Mesodermal cell (in vitro differentiated cells): ENCODE measurements at regions not wholly inside any gene's neighbourhood (a gene's known extent, or its start where the extent isn't known, plus 50 kb on each side); places are given as distances from the start of the nearest gene placed in this dataset.

Experiments used
- H3K27ac ChIP-seq: 2 replicates; pipeline ENCODE4 v1.7.0; 2013; ENCODE audit warnings: mild to moderate bottlenecking, low read depth, low read length, moderate library complexity; ENCODE audit not compliant: severe bottlenecking
- H3K36me3 ChIP-seq: 2 replicates; pipeline ENCODE4 v1.7.1; 2013; ENCODE audit warnings: mild to moderate bottlenecking, low read length, moderate library complexity; ENCODE audit not compliant: control insufficient read depth, insufficient read depth
- H3K4me1 ChIP-seq: one replicate; pipeline ENCODE4 v1.7.1; 2013; ENCODE audit warnings: mild to moderate bottlenecking, low read length; ENCODE audit not compliant: insufficient read depth, control insufficient read depth, poor library complexity, severe bottlenecking
- H3K4me3 ChIP-seq: 2 replicates; pipeline ENCODE4 v1.7.0; 2013; ENCODE audit warnings: low read length, control low read depth, mild to moderate bottlenecking; ENCODE audit not compliant: insufficient read depth, poor library complexity, severe bottlenecking; ENCODE audit errors: extremely low read depth
- H3K9me3 ChIP-seq: 2 replicates; pipeline ENCODE4 v1.7.1; 2013; ENCODE audit warnings: mild to moderate bottlenecking, low read length, moderate library complexity; ENCODE audit not compliant: control insufficient read depth
- WGBS, 2 experiments: methylation state at CpG; one replicate each; pipeline ENCODE4 v1.1.5; 2013; ENCODE audit warnings: missing lambda C conversion rate in 2 of 2; ENCODE audit not compliant: insufficient coverage in 2 of 2; 5-methylcytosine and 5-hydroxymethylcytosine counted together

DNA sequence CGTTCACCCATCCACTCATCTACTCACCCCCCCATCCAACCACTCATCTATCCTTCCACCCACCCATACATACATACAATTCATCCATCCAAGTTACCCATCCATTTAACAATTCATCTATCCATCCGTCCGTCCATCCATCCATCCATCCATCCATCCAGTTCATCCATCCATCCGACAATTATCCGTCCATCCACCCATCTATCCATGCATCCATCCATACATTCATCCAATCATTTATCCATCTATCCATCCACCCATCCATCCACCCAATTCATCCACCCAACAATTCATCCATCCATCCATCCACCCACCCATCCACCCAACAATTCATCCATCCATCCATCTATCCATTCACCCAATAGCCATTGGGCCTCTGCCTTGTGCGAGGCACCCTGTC lies 173.2 kb upstream of the MVB12B start:
- H3K27ac ChIP-seq, result no peak overlapping the region
- H3K4me3 ChIP-seq, result no peak overlapping the region
- WGBS, 2 experiments, result 58 to 64% methylated on average over 5 to 6 of the region's 6 CpGs
- no peaks in the 10 kb centered on the region for H3K4me1 ChIP-seq
- no peaks in the 10 kb centered on the region for H3K9me3 ChIP-seq
- H3K36me3 ChIP-seq, result no peaks in the 10 kb centered on the region

DNA sequence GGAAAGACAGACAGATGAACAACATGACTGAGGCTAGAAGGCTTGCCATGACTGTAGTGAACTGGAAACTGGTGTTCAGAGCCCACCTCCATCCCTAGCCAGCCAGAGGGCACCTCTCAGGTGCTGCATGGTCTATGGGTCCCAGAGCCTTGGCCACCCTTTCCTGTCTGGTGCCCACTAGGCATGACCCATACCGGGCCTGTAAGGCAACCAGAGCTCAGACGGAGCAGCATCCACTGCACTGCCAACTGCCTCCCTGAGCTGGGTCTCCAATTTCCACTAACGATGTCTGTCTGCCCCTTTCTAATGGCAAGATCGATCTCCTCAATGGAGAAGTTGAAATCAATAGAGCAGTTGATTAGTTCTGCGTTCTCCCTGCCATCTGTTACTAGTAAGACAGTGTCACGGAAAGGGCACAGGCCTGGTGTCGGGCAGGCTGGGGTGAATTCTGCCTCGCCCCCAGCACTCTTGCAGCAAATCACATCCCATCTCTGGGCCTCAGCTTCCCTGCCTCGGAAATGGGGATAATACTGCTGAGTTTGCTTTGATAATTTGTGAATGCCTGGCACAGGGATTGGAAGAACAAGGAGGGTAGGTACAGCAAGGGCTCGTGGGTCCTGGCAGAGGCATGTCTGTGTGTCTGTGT lies 172.3 kb upstream of the MVB12B start:
- Histone ChIP-seq H3K27ac (no peak overlapping the region), H3K9me3 (no peaks in the 10 kb centered on the region), H3K4me1 (no peaks in the 10 kb centered on the region), H3K4me3 (no peak overlapping the region), H3K36me3 (no peaks in the 10 kb centered on the region)
- 83 to 95% methylated on average over 6 to 8 of the region's 10 CpGs for WGBS, 2 experiments

DNA sequence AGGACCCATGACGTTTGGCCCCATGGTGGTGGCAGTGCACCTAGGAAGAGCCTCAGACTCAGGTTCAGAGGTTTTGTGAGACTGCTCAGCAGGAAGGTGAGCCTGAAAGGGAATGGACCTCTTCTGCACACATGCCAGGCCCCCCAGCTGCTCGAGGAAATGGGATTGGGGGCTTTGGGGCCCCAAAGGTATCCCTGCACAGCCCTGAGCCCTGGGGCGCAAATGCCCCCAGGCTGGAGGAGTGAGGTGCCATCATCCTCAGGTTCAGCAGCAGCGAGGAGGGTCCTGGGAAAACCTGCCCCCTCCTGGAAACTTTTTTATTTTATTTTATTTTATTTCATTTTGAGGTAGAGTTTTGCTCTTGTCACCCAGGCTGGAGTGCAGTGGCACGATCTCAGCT lies 171.8 kb upstream of the MVB12B start:
- no peaks in the 10 kb centered on the region for H3K4me1 ChIP-seq
- no peak overlapping the region for H3K4me3 ChIP-seq
- 73 to 83% methylated on average over 2 of the region's 5 CpGs for WGBS, 2 experiments
- H3K27ac ChIP-seq, result no peak overlapping the region
- H3K9me3 ChIP-seq, result no peaks in the 10 kb centered on the region
- H3K36me3 ChIP-seq, result no peaks in the 10 kb centered on the region

DNA sequence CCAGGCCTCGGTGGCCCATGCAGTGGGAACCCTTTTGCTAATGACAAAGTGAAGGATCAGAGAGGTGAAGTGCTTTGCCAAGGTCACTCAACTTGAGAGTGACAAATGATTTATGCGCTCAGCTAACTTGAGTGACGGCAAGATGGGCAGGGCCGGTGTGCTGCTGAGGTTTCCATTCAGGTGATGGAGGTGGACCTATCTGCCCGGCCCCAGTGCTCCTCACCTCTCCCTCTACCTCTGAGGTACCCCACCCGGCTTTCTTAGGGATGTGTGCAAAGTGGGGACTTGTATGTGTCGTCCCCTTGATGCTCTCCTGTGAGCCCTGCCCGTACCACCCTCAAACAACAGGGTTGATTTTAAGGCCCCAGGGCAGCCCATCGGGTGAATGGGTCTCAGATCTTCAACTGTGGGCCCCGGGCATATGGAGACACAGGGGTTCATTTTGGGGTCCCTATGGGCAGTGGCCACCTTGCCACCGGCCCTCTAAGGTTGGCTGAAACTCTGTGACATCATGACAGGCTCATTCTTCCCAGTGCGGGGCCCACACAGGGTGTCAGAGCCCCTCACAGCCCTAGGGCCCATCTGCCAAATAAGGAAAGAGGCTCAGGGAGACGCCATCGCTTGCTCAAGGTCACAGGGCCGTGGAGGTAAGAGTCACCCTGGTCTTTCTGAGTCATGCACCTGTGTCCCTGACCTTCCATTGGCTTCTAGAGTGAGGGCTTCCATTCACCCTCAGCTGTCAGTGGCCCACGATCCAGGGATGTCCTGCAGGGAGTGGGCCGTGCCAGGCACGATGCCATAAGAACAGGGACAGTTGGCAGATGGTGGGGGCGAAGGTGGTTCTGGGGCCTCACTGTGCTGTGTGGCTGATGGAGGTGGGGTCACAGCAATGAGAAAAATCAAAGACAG lies 170.6 kb upstream of the MVB12B start:
- H3K4me1 ChIP-seq, result no peaks in the 10 kb centered on the region
- H3K4me3 ChIP-seq, result no peak overlapping the region
- H3K9me3 ChIP-seq, result no peaks in the 10 kb centered on the region
- no peak overlapping the region for H3K27ac ChIP-seq
- WGBS, 2 experiments, result 92 to 96% methylated on average over 13 to 18 of the region's 19 CpGs
- no peaks in the 10 kb centered on the region for H3K36me3 ChIP-seq

DNA sequence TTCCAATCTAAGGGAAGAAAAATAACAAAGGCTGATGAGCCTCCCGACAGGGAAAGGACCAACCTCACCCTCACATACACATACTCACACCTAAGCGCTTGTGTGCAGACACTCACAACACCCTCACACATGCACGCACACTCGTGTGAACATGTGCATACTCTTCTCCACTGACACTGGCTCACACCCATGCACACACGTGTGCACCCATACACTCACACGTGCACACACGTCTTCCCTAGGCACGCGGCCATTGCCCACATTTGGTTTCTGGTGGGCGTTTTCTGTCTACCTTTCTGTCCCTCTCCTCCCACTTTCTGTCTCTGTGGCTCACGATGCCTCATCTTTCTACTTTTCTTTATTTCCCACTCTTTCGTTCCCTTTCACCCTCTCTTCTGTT lies 169.7 kb upstream of the MVB12B start:
- 90 to 94% methylated on average over 9 to 12 of the region's 12 CpGs for WGBS, 2 experiments
- H3K9me3 ChIP-seq, result no peaks in the 10 kb centered on the region
- no peak overlapping the region for H3K27ac ChIP-seq
- no peaks in the 10 kb centered on the region for H3K4me1 ChIP-seq
- no peaks in the 10 kb centered on the region for H3K36me3 ChIP-seq
- no peak overlapping the region for H3K4me3 ChIP-seq

DNA sequence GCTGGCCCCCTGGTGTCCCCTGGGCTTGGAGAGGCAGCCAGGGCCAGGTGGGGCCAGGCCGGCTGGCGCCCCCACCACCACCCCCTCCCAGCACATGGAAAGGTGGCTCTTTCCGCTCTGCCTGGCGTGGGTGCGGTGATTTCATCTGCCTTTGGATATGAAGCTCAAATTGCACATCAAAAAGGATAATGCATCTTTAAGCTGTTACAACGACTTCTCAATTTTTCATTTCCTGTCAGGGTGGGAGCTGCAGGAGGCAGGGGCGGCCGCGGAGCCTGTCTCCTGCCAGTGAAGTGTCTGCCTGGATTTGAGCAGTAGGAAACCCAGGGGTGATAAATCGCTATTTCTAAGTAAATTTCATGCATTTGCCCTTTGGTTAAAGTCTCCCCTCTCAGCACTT lies 169.2 kb upstream of the MVB12B start:
- Histone ChIP-seq H3K4me1 (no peaks in the 10 kb centered on the region), H3K9me3 (no peaks in the 10 kb centered on the region), H3K27ac (no peak overlapping the region), H3K4me3 (no peak overlapping the region), H3K36me3 (no peaks in the 10 kb centered on the region)
- WGBS, 2 experiments, result 71 to 82% methylated on average over 2 to 6 of the region's 10 CpGs

DNA sequence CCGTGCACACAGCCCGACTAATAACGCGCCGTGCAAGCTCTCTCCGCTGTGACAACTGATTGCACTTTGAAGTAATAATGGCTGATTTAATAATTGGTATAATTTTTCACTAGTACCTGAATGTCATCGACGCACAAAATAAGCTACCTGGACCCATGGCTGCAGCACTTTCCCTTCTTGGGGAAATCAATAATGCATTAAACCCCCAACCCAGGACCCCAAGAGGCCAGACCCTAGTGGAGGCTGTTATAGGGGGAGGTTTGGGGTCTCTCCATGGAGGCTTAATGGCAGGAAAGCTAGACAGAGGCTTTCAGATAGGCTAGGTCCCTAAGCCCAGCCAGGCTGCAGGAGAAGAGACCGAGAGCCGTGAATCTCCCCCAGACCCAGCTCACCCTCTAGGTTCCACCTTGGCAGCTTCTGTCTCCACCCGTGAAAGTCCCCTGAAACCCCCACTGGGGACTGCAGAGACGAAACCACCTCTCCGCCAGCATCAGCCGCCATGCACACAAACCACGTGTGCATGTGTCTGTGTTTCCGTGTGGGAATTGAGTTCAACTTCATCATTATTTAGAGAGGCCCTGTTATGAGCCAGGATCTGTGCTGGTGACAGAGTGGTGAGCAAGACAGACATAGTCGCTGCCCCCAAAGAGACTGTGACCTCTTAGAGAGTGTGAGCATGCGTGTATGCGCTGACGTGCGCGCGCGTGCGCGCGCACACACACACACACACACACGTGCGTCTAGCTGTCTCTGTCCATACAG lies 168.6 kb upstream of the MVB12B start:
- WGBS, 2 experiments, result 74 to 78% methylated on average over 11 to 12 of the region's 29 CpGs
- Histone ChIP-seq H3K27ac (no peak overlapping the region), H3K36me3 (no peaks in the 10 kb centered on the region), H3K9me3 (no peaks in the 10 kb centered on the region), H3K4me1 (no peaks in the 10 kb centered on the region), H3K4me3 (no peak overlapping the region)

DNA sequence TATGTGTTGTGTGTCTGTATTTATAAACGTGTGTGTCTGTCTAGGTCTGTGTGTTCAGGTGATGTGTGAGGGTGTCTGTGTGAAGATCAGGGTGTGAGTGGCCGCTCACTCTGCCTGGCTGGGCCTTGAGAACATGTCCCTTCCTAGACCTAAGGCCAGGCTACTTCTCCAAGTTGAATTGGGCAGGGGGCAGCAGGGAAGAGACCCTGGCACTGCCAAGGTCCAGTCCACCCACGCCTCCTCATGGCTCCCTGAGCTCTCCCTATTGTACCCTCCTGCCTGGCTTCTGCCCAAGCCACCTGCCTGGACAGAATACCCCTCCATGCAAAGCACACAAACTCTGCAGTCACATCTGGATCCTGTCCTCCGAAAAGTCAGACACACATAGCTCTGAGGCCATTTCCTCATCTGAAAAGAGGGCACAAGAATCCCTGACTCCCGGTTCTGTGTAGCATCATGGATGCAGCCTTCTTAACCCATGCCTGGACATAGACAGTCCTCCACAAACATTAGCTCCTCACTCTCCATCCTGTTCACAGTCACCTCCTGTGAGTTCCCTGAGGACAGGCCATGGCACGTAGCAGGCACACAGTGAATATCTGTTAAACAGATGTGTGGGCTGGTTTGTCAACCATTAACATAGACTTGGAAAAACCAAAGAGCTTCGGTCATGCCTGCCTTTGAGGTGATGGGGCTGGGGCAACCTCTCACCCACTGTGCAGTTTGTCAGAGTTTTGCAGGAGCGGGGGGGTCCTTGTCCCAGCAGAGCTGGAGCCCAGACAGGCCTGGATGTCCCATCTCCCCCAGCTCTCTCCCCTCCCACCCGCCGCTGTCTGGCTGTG lies 167.8 kb upstream of the MVB12B start:
- Histone ChIP-seq H3K4me1 (no peaks in the 10 kb centered on the region), H3K4me3 (no peak overlapping the region), H3K36me3 (no peaks in the 10 kb centered on the region), H3K9me3 (no peaks in the 10 kb centered on the region), H3K27ac (no peak overlapping the region)
- 76 to 79% methylated on average over 9 of the region's 10 CpGs for WGBS, 2 experiments

DNA sequence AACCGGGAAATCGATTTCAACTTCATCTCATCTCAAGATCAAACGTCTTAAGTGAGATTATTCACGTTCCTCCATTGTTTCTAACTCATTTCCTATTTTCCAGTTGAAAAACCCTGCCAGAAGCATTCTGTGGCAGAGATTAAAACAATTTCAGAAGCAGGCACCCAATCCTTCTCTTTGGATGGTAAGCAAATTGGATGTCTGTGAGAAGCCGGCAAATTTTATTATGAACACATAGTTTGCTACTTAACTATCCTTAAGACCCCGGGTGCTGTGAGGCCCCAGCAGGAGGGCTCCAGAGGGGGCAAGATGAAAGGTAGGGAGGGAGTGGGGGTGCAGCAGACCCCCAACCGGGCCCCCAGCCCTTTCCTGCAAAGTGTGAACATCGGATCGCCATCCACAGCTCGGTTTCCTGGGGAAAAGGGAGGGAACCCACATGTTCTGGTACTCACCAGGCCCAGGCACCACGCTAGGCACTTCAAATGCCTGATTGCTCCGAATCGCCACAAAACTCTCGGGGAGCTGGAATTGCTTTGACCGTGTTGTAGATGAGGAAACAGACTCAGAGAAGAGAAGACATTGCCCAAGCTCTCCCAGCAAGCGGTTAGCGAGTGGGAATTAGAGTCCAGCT lies 167.1 kb upstream of the MVB12B start:
- no peak overlapping the region for H3K4me3 ChIP-seq
- WGBS, 2 experiments, result 77 to 84% methylated on average over 15 of the region's 17 CpGs
- no peaks in the 10 kb centered on the region for H3K9me3 ChIP-seq
- no peaks in the 10 kb centered on the region for H3K4me1 ChIP-seq
- H3K36me3 ChIP-seq, result no peaks in the 10 kb centered on the region
- no peak overlapping the region for H3K27ac ChIP-seq
